EH (cell line): ENCODE measurements at regions not wholly inside any gene's neighbourhood (a gene's known extent, or its start where the extent isn't known, plus 50 kb on each side); places are given as distances from the start of the nearest gene placed in this dataset.
"Not testable (repeated sequence)": the region's sequence is repeated elsewhere in the genome, so short reads cannot be mapped to it uniquely, and the experiment has no call there.

Source experiments
- DNase-seq: peaks from one replicate; pipeline ENCODE4 v3.0.0-alpha.2; 2015; ENCODE audit warnings: low read depth

DNA sequence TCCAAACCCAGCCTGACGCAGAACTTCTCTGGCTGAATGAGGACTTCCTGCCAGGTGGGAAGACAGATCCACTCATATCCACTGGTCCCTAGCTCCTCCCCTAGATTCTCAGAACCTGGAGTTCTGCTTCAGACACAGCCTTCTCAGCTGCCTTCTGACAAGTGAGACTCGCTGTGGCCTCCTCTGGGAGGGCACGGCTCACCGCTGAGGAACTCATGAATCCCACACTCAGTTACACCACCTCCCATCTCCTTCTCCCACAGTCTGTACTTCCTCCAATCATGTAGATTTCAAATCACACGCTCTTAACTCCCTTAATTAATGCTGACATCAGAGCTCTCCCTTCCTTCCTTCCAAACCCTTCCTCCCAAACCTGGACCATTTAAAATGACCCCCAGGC lies 86.4 kb upstream of the TMEM45B start:
- DNase-seq = no peak

DNA sequence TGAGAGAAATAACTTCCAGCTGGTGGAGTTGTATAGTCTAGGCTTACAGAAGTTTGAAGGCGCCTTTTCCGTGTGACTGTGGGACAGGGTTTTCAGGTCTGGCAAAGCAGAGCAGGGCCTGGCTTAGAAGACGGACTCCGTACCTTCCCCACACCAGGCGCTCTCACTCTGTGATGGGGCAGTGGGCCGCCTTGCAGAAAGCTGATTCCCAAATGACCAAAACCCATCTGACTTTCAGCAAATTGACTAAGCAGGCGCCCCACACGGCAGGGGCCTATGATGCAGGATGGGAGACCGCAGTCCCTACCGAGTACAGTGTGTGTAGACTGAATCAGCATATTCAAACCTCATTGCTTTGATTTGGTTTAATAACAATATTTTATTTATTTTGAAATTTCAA lies 85.8 kb upstream of the TMEM45B start:
- no peak for DNase-seq

DNA sequence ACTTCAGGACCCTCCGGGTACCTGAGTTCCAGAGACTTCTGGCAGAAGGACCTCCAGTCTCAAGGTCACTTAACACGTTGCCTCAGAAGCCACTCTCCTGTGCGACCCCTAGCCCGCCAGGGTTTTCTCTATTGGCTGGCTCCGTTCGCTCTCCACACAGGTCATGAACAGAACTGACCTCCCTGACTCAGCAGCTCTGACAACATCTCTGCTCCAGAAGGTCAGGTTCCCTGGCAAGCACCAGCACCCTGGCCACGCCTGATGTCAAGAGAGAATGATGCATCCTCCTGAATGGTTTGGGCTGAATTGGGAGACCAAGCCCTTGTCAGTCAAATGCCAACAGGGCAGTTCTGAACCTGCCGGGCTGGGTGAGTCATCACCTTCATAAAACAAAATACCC lies 84.3 kb upstream of the TMEM45B start:
- DNase-seq = no peak

DNA sequence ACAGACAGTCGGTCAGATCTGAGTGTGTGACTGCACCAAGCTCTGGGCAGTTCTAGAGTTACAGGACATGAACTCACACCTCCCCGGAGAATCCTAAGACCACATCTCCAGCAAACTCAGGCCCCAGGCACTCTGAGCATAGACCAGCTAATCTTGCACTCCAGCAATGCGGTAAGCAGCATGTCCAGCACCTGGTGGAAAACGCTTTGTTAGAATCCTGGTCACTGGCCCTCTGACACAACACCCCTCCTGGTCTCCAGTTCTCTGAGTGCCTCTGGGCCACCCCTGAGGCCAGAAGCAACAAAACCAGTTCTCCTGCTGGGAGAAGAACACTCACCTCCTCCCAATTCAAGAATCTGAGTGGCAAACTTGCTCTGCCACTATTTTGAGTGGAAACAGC lies 82.7 kb upstream of the TMEM45B start:
- no peak for DNase-seq

DNA sequence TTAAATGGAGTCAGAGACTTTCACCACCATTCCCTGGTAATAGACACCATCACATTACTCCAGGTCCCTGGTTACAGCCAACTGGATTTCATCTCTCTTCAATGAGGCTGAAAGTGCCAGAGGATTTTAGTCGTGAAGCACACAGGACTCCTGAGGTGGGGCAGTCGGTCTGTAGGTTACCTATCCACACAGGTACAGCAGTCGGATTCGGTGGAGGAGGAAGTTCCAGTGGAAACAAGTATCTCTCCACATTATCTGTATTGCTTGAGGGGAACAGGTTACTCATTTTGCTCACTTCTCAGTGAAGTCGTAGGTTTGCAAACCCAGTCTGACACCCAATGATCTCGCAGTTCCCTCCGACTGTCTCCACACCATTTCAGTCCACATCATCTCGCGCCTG lies 82.3 kb upstream of the TMEM45B start:
- no peak for DNase-seq

DNA sequence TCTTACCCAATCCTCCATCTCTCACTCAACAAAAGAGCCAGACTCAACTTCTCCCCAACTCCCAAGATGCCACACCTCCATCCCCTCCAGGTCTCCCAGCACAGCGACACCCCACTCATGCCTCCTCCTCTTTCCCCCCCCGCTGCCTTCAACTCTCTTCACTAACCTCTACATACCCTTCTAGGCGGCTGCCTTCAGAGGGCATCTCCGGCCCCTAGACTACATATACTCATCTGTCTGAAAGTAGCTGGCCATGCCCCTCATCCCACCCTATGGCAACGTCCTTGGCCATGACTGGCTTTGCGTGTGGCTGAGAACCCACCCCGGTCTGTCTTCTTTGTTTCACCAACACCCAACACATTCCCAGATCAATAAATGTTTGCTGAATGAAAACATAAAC lies 81.7 kb upstream of the TMEM45B start:
- no peak for DNase-seq

DNA sequence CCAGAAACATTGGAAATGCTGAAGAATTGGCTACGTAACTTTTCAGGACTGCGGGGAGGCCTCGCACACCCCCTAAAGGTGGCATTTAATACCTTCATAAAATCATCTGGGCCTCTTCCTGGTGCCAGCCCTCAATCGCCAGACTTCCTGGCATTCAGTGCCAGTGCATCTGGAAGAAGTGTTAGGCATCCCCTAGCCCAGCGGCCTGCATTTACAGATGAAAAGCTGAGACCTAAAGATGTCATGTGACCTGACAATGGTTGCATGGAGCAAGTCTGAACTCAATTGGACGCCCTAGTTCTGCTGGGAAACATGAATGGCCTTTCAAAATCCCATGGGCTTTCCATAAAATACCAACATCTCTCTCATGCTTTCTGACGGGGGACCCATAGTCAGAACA lies 81.0 kb upstream of the TMEM45B start:
- DNase-seq = no peak

DNA sequence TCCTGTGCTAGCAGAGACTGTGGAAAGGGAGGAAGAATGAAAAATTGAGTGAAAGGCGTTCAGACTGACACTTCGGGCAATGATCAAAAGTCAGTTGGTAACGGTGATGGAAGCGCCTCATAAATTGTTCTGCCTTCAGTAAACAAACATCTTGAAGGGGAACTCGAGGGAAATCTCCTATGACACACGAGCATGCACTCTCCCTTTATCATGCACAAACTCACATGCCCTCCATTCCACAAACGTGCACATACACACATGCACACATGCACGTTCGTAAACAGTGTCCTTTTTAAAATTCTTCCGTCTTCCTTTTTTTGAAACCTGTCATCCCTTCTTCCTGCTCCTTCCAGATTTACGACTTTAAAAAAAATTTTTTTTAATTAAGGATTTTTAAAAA lies 77.8 kb upstream of the TMEM45B start:
- DNase-seq = no peak

DNA sequence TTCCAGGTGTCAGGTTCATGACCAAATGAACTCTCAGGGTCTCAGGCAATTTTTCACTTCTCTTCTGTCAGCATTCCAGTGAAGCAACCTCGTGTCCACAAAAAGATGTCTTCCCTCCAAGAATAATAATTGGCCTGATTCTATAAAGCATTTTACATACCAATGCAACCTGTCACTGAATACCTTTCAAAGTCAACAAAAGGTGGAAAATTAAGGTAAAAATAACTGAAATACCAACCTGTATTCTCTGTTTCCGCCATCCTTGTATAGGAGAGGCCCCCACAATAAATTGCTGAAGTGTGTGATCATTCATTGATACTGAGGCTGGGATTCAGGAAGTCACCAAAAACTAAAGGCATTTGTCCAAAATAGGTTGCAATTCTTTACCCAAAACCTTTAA lies 77.4 kb upstream of the TMEM45B start:
- DNase-seq = no peak

DNA sequence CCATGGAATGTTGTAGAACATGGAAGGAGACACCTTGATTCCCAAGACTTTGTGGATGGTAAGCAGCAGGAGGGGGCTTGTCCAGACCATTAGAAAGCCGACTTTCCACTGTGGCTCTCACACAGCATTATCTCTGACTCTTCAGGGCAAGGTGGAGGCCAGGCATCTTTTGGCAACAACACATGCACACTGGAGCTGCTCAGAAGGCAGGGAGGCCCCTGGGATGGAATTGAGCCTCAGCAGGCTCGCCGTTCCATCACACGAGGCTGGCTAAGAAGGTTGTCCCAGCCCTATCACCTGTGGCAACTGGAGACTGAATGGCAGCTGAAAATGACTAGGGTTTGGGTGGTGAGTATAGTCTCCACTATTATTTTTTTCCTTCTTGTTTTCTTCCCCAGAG lies 76.3 kb upstream of the TMEM45B start:
- DNase-seq = no peak

DNA sequence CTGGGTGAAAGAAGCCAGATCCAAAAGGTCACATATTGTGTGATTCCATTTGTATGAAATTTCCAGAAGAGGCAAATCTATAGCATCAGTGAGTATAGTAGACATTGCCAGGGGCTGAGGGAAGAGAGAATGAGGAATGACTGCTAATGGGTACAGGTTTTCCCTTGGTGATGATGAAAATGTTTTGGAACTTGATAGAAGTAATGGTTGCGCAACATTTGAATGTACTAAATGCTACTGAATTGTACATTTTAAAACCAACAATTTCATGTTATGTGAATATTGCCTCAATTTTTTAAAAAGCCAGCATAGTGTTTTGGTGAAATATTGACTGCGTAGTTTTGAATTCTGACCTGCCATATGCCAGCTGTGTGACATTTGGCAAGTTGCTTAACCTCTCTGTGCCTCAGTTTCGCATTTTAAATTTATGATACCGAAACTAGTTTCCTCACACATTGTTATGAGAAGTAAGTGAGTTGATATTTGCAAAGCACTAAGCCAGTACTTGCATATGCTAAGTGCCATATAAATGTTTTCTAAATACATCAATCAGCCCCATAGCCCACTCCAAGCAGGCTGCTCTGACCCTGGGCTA lies 75.4 kb upstream of the TMEM45B start:
- no peak for DNase-seq

DNA sequence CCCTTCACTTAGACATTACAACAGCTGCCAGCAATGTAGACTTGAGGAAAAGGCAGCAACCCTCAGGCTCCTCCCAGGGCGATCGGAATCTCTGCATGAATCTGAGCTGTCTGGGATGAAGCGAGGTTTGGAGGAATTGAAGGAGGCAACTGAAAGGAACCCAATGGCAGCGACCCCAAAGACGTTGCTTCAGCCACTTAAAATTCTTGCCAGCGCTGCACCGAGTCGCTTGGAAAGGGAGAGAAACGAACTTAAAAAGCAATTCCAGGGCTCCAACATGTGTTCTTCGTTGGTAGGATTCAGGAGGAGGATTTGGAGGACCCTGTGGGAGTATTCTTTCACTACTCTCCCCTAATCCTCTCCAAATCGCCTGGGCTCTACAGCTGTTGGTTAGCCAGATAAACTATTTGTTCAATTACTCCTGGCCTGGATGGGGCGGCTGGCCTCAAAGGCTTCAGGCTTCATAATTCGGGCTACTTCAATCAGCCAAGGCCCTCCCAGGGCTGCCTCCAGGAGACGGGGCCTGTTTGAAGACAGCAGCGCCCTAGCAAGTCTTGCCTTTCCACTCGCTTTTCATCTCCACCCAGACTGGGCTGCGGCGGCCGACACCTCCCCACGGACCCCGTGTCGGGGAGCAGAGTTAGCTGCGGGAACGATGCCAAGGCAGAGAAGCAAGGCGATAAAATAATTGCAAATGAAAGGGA lies 72.4 kb upstream of the TMEM45B start:
- no peak for DNase-seq

DNA sequence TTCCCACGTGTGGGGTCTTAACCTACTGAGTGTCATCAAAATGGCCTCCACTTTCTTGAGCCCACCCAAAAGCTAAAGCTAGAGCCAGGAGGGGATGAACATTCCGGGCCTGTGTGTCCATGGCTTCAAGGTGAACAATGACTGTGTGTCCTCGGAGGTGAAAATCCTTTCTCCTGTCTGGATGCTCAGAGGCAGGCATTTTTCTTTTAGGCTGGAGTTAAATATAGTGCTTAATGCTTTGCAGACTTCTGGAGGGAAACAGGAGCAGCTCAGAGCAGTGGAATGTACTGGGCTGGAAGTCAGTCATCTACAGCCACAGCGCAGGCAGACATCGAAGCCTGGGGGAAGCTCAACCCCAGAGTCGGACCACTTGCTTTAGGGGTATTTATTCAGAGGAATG lies 68.6 kb upstream of the TMEM45B start:
- DNase-seq = peak; percentile 4

DNA sequence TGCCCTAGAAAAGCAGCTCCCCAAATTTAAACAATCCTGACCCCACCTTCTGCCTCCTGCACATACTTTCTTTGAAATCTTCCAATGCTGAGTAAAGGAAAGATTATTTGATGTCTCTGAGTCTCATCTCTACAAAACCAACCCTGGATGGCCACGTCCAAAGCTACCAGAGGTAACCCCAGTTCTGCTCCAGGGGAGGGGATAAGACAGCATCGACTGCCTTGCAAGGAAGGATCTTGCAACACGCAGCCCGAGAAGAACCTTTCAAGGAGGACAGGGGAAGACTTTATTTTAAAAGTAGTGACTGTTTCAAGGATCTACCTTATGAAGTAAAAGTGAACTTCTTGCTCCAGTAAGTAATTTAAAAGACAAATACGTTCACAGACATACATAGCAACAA lies 66.5 kb upstream of the TMEM45B start:
- DNase-seq = no peak

DNA sequence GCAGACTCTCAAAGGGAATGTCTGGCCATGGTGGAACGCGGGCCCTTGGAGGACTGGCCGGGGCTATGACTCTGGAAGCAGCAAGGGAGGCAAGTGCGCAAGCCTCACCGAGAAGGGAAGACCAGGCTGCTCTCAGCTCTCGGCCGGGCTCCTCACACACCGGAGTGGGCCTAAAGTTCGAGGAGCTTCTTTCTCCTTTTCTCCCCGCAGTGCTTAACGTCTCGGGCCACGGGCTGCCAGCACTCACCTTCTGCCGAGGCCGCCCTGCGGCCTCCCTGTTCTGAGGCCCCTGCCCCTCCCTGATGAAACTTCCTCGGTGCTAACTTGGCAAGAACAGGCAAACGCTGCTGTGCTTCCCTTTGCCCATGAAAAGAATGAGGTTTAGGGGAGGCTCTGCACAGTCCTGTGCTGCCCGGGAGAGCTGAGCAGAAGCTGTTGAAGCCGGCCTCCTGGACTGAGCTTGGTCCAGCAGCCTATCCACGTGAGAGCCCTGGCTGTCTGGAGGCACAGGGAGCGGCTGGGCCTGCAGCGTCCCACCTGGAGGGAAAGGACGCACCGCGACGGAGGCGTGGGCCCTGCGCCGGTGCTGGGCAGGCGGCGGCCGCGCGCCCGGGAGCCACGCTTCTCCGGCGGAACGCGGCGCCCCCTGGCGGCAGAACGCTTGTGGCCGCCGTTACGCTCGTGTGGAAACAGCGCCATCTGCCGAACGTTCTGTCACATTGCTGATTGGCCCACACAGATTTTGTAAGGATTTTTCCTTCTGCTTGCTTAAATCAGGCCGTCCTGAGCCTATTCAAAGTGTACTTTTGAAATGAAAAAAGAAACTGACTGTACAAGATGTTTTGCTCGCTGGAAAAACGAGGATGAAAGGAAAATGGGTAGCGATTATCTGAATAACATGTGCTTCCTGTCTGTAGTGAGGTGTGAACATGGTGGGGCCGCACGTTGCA lies 65.0 kb upstream of the TMEM45B start:
- DNase-seq = peak; percentile 66

DNA sequence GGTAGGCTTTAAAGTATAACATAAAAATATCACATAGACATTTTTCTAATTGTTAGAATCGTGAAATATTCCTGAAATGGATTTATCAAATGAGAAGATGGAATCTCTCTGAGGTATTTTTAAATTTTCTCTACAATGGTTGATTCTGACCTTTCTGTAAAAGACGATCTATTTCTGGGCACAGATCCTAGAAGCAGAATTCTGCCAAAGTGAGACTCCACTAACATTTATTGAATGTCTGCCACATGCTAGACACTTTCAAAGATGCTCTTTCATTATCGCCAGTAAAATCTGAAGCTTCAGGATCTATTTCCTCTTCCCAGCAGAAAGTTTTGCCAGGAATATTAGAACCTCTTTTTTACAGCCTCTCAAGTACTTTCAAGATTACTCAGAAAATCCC lies 64.1 kb upstream of the TMEM45B start:
- DNase-seq = no peak

DNA sequence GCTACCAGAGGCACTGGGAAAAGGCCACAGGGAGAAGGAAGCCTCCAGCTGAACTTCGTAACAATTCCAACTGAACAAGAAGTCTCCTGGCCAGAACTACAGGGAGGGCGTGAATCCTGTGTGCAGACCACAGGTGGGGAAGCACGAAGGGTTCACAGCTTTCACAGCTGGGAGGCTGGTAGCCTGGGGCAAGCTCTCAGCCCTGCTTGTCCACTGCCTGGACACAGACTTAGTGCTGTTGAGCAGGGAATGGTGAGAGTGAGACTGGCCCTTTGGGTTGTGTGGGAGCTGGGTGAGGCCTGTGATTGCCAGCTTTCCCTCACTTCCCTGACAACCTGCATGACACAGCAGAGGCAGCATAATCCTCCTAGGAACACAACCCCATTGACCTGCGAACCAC lies 52.1 kb upstream of the TMEM45B start:
- DNase-seq = not testable (repeated sequence)

DNA sequence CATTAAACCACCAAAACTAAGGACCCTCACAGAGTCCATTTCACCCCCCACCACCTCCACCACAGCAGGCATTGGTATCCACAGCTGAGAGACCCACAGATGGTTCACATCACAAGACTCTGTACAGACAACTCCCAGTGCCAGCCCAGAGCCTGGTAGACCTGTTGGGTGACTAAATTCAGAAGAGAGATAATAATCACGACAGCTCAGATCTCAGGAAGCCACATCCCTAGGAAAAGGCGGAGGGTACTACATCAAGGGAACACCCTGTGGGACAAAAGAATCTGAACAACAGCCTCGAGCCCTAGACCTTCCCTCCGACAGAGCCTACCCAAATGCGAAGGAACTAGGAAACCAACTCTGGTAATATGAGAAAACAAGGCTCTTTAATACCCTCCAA lies 51.4 kb upstream of the TMEM45B start:
- not testable (repeated sequence) for DNase-seq
